Endodermal cell (in vitro differentiated cells): ENCODE measurements at regions not wholly inside any gene's neighbourhood (a gene's known extent, or its start where the extent isn't known, plus 50 kb on each side); places are given as distances from the start of the nearest gene placed in this dataset.
"Not testable (repeated sequence)": the region's sequence is repeated elsewhere in the genome, so short reads cannot be mapped to it uniquely, and the experiment has no call there.

ENCODE experiments used
- DNase-seq: peaks from one replicate; pipeline ENCODE4 v3.0.0-alpha.2; 2017
- H3K27ac ChIP-seq: 2 replicates; pipeline ENCODE4 v1.5.1; 2013; ENCODE audit warnings: mild to moderate bottlenecking, low read depth, low read length, moderate library complexity
- H3K27me3 ChIP-seq: 2 replicates; pipeline ENCODE4 v1.6.1; 2013; ENCODE audit warnings: mild to moderate bottlenecking, low read length, moderate library complexity; ENCODE audit not compliant: insufficient read depth, control insufficient read depth, poor library complexity, severe bottlenecking
- H3K36me3 ChIP-seq: 2 replicates; pipeline ENCODE4 v1.7.0; 2013; ENCODE audit warnings: mild to moderate bottlenecking, low read length, moderate library complexity; ENCODE audit not compliant: control insufficient read depth, insufficient read depth
- H3K4me1 ChIP-seq: one replicate; pipeline ENCODE4 v1.7.0; 2013; ENCODE audit warnings: low read length; ENCODE audit not compliant: control insufficient read depth, insufficient read depth
- H3K4me3 ChIP-seq: 2 replicates; pipeline ENCODE4 v1.5.1; 2013; ENCODE audit warnings: mild to moderate bottlenecking, low read length, moderate library complexity
- H3K9ac ChIP-seq: 2 replicates; pipeline ENCODE4 v1.6.1; 2013; ENCODE audit warnings: mild to moderate bottlenecking, low read length, moderate library complexity; ENCODE audit not compliant: poor library complexity, severe bottlenecking; ENCODE audit errors: extremely low read depth
- H3K9me3 ChIP-seq: 2 replicates; pipeline ENCODE4 v1.6.1; 2013; ENCODE audit warnings: mild to moderate bottlenecking, low read length, moderate library complexity; ENCODE audit not compliant: control insufficient read depth
- H3K27ac Mint-ChIP-seq: 2 replicates; pipeline ENCODE4 v1.8.0; 2020; ENCODE audit warnings: mixed read lengths
- H3K27me3 Mint-ChIP-seq: 2 replicates; pipeline ENCODE4 v1.8.0; 2021; ENCODE audit warnings: mild to moderate bottlenecking, mixed read lengths; ENCODE audit not compliant: insufficient read depth
- H3K36me3 Mint-ChIP-seq: 2 replicates; pipeline ENCODE4 v1.8.0; 2020; ENCODE audit warnings: low read depth, mixed read lengths
- H3K4me1 Mint-ChIP-seq: 2 replicates; pipeline ENCODE4 v1.8.0; 2020; ENCODE audit warnings: mixed read lengths
- H3K4me3 Mint-ChIP-seq: 2 replicates; pipeline ENCODE4 v1.8.0; 2020; ENCODE audit warnings: mild to moderate bottlenecking, moderate library complexity, mixed read lengths
- H3K9me3 Mint-ChIP-seq: 2 replicates; pipeline ENCODE4 v1.8.0; 2020; ENCODE audit warnings: mild to moderate bottlenecking, mixed read lengths
- CTCF ChIP-seq: fragments of 200-600 bp; sonication (generic); conservative IDR thresholded peaks from 2 replicates; pipeline ENCODE4 v1.5.0; 2021; ENCODE audit warnings: antibody characterized with exemption, mild to moderate bottlenecking
- WGBS, 2 experiments: methylation state at CpG; one replicate each; pipeline versions ENCODE4 v1.1.5 to v1.1.7; 2013; ENCODE audit warnings: missing lambda C conversion rate in 2 of 2, mixed read lengths in 1 of 2; ENCODE audit not compliant: insufficient coverage in 1 of 2, insufficient read length in 1 of 2; 5-methylcytosine and 5-hydroxymethylcytosine counted together

GRCh38 chr5:97501965-97502305, 318.9 kb upstream of the RIOK2 start:
- DNase-seq, result no peak
- 75% methylated on average over 2 of the region's 3 CpGs; no CpG with 5 or more reads in 1 of the 2 experiments for WGBS, 2 experiments
- Histone ChIP-seq H3K4me1 (no peaks in the 10 kb centered on the region), H3K27ac (no peak overlapping the region), H3K4me3 (no peak overlapping the region), H3K9me3 (no peaks in the 10 kb centered on the region), H3K27me3 (no peaks in the 10 kb centered on the region), H3K9ac (no peak overlapping the region), H3K36me3 (no peaks in the 10 kb centered on the region)
- H3K9me3 Mint-ChIP-seq, result no peaks in the 10 kb centered on the region
- H3K4me1 Mint-ChIP-seq, result peaks cover 6% of the 10 kb centered on the region
- no peaks in the 10 kb centered on the region for H3K36me3 Mint-ChIP-seq
- no peak for TF ChIP-seq CTCF
- H3K27ac Mint-ChIP-seq, result no peak overlapping the region
- H3K4me3 Mint-ChIP-seq, result no peak overlapping the region
- no peaks in the 10 kb centered on the region for H3K27me3 Mint-ChIP-seq

- no peaks in the 10 kb centered on the region for H3K36me3 Mint-ChIP-seq
Observed at GRCh38 chr5:97508864-97509263, 325.8 kb upstream of the RIOK2 start.

GRCh38 chr5:97519565-97519964, 336.5 kb upstream of the RIOK2 start:
- not testable (repeated sequence) for H3K4me3 ChIP-seq, H3K9me3 ChIP-seq, H3K36me3 Mint-ChIP-seq, H3K27ac Mint-ChIP-seq, H3K4me1 ChIP-seq, H3K27me3 ChIP-seq, H3K27ac ChIP-seq, H3K36me3 ChIP-seq, H3K4me1 Mint-ChIP-seq, H3K4me3 Mint-ChIP-seq, H3K27me3 Mint-ChIP-seq, DNase-seq, H3K9ac ChIP-seq
- WGBS, 2 experiments, result 82 to 86% methylated on average over 12 to 22 of the region's 22 CpGs
- H3K9me3 Mint-ChIP-seq, result peaks cover 14% of the 10 kb centered on the region

More at GRCh38 chr5:97508864-97509263, 325.8 kb upstream of the RIOK2 start:
- WGBS, 2 experiments, result 79% methylated on average over 1 of the region's 1 CpG; no CpG with 5 or more reads in 1 of the 2 experiments
- Histone ChIP-seq H3K27ac (no peak overlapping the region), H3K36me3 (no peaks in the 10 kb centered on the region), H3K4me3 (no peak overlapping the region), H3K4me1 (no peaks in the 10 kb centered on the region), H3K9me3 (no peaks in the 10 kb centered on the region), H3K27me3 (no peaks in the 10 kb centered on the region), H3K9ac (no peak overlapping the region)
- Mint-ChIP-seq H3K27me3 (no peaks in the 10 kb centered on the region), H3K4me3 (no peak overlapping the region), H3K27ac (no peak overlapping the region), H3K4me1 (peaks cover 12% of the 10 kb centered on the region), H3K9me3 (no peaks in the 10 kb centered on the region)
- no peak for TF ChIP-seq CTCF
- DNase-seq, result no peak

DNA sequence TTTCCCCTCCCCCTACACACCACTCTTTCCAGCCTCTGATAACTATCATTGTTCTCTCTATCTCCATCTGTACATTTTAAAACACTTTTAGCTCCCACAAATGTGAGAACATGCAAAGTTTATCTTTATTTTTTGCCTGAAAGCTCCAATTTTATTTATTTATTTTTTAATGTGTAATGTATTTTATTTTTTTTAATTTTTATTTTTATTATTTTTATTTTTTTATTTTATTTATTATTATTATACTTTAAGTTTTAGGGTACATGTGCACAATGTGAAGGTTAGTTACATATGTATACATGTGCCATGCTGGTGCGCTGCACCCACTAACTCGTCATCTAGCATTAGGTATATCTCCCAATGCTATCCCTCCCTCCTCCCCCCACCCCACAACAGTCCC, 340.3 kb upstream of the RIOK2 start:
- no CpG with 5 or more reads among the region's 2 CpGs for WGBS, 2 experiments
- not testable (repeated sequence) for H3K4me1 Mint-ChIP-seq, H3K9ac ChIP-seq, H3K27ac ChIP-seq, H3K36me3 Mint-ChIP-seq, H3K4me1 ChIP-seq, DNase-seq, H3K36me3 ChIP-seq, H3K27me3 ChIP-seq, H3K27ac Mint-ChIP-seq, H3K4me3 ChIP-seq, H3K9me3 ChIP-seq, H3K4me3 Mint-ChIP-seq, H3K27me3 Mint-ChIP-seq
- peaks cover 16% of the 10 kb centered on the region for H3K9me3 Mint-ChIP-seq
